MM.1S (cell line): ENCODE measurements at regions not wholly inside any gene's neighbourhood (a gene's known extent, or its start where the extent isn't known, plus 50 kb on each side); places are given as distances from the start of the nearest gene placed in this dataset.

Experiments
- DNase-seq: peaks from one replicate; pipeline ENCODE4 v3.0.0-alpha.2; 2015
- H2AFZ ChIP-seq: fragments of 300-600 bp; sonication (generic); 2 replicates; pipeline ENCODE4 v1.6.0; 2016; ENCODE audit warnings: antibody characterized with exemption, low read length
- H3F3A ChIP-seq: fragments of 300-600 bp; sonication (generic); 2 replicates; pipeline ENCODE4 v1.6.1; 2016; ENCODE audit warnings: mild to moderate bottlenecking, antibody characterized with exemption, low read length, moderate library complexity, mixed read lengths; ENCODE audit not compliant: insufficient read depth
- H3K27ac ChIP-seq: fragments of 300-600 bp; sonication (generic); 2 replicates; pipeline ENCODE4 v1.5.1; 2016; ENCODE audit warnings: mild to moderate bottlenecking, low read length
- H3K27me3 ChIP-seq: fragments of 300-600 bp; sonication (generic); replicated peaks from 2 replicates; pipeline ENCODE4 v1.6.0; 2016; ENCODE audit warnings: low read length; ENCODE audit not compliant: insufficient read depth
- H3K36me3 ChIP-seq: fragments of 300-600 bp; sonication (generic); replicated peaks from 2 replicates; pipeline ENCODE4 v1.6.1; 2016; ENCODE audit warnings: mild to moderate bottlenecking, low read length, mixed read lengths; ENCODE audit not compliant: insufficient read depth
- H3K4me1 ChIP-seq: fragments of 300-600 bp; sonication (generic); 2 replicates; pipeline ENCODE4 v1.6.1; 2016; ENCODE audit warnings: low read length, mixed read lengths
- H3K4me2 ChIP-seq: fragments of 300-600 bp; sonication (generic); 2 replicates; pipeline ENCODE4 v1.6.0; 2016; ENCODE audit warnings: low read depth, low read length
- H3K4me3 ChIP-seq: fragments of 300-600 bp; sonication (generic); 2 replicates; pipeline ENCODE4 v1.5.1; 2016; ENCODE audit warnings: low read length, mixed read lengths
- H3K79me2 ChIP-seq: fragments of 300-600 bp; sonication (generic); 2 replicates; pipeline ENCODE4 v1.6.1; 2016; ENCODE audit warnings: mixed run types, low read length, mixed read lengths
- H3K9ac ChIP-seq: fragments of 300-600 bp; sonication (generic); 2 replicates; pipeline ENCODE4 v1.6.1; 2016; ENCODE audit warnings: low read length, mixed read lengths
- H3K9me2 ChIP-seq: fragments of 300-600 bp; sonication (generic); replicated peaks from 2 replicates; pipeline ENCODE4 v1.6.1; 2016; ENCODE audit warnings: mild to moderate bottlenecking, low read length, mixed read lengths; ENCODE audit not compliant: insufficient read depth
- H3K9me3 ChIP-seq: fragments of 300-600 bp; sonication (generic); replicated peaks from 2 replicates; pipeline ENCODE4 v1.6.1; 2016; ENCODE audit warnings: mild to moderate bottlenecking, low read length, mixed read lengths; ENCODE audit not compliant: insufficient read depth
- H4K20me1 ChIP-seq: fragments of 300-600 bp; sonication (generic); 2 replicates; pipeline ENCODE4 v1.6.1; 2016; ENCODE audit warnings: mild to moderate bottlenecking, low read length, moderate library complexity, mixed read lengths; ENCODE audit not compliant: insufficient read depth
- EZH2 ChIP-seq: fragments of 300-600 bp; sonication (generic); optimal IDR thresholded peaks from 2 replicates; pipeline ENCODE3; 2017; ENCODE audit warnings: low read depth, mild to moderate bottlenecking, antibody characterized with exemption, low read length, mixed read lengths
- EZH2phosphoT487 ChIP-seq: fragments of 300-600 bp; sonication (generic); IDR thresholded peaks from 2 replicates; pipeline ENCODE4 v1.6.1; 2018; ENCODE audit warnings: antibody characterized with exemption, low read length
- TF ChIP-seq, protein P1 (sequence below): fragments of 300-600 bp; sonication (generic); IDR thresholded peaks from 2 replicates; pipeline ENCODE4 v1.5.1; 2016; ENCODE audit warnings: antibody characterized with exemption, low read length, mixed read lengths

DNA sequence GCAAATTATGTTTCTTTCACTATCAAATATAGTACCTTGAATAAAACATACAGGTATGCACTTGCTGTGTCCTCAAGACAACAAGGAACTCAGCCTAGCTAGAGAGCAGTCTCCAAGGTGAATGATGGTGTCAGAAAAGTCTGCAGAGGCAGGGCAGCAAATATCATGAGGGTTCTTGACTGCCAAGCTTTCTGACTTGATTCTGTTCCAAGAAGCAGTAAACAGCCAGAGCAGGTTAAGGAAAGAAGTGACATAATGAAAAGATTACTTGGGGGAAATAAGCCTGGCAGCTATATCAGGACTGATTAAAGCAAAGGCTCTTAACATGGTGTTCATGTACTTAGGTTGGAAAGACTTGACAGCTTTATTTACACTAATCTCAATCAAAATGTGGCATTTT lies 192.2 kb upstream of the GADL1 start:
- no peaks in the 10 kb centered on the region for H3K27me3 ChIP-seq
- no peaks in the 10 kb centered on the region for H4K20me1 ChIP-seq
- H3K4me2 ChIP-seq, result no peak overlapping the region
- H2AFZ ChIP-seq, result no peak overlapping the region
- no peaks in the 10 kb centered on the region for H3K36me3 ChIP-seq
- DNase-seq, result no peak
- no peak overlapping the region for H3K27ac ChIP-seq
- H3K4me1 ChIP-seq, result no peaks in the 10 kb centered on the region
- no peak for TF ChIP-seq EZH2phosphoT487
- TF ChIP-seq EZH2, result no peak
- TF ChIP-seq, protein P1, sequence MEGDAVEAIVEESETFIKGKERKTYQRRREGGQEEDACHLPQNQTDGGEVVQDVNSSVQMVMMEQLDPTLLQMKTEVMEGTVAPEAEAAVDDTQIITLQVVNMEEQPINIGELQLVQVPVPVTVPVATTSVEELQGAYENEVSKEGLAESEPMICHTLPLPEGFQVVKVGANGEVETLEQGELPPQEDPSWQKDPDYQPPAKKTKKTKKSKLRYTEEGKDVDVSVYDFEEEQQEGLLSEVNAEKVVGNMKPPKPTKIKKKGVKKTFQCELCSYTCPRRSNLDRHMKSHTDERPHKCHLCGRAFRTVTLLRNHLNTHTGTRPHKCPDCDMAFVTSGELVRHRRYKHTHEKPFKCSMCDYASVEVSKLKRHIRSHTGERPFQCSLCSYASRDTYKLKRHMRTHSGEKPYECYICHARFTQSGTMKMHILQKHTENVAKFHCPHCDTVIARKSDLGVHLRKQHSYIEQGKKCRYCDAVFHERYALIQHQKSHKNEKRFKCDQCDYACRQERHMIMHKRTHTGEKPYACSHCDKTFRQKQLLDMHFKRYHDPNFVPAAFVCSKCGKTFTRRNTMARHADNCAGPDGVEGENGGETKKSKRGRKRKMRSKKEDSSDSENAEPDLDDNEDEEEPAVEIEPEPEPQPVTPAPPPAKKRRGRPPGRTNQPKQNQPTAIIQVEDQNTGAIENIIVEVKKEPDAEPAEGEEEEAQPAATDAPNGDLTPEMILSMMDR, result no peak
- no peaks in the 10 kb centered on the region for H3F3A ChIP-seq
- no peaks in the 10 kb centered on the region for H3K79me2 ChIP-seq
- no peaks in the 10 kb centered on the region for H3K9me3 ChIP-seq
- no peak overlapping the region for H3K4me3 ChIP-seq
- H3K9ac ChIP-seq, result no peak overlapping the region
- no peaks in the 10 kb centered on the region for H3K9me2 ChIP-seq

DNA sequence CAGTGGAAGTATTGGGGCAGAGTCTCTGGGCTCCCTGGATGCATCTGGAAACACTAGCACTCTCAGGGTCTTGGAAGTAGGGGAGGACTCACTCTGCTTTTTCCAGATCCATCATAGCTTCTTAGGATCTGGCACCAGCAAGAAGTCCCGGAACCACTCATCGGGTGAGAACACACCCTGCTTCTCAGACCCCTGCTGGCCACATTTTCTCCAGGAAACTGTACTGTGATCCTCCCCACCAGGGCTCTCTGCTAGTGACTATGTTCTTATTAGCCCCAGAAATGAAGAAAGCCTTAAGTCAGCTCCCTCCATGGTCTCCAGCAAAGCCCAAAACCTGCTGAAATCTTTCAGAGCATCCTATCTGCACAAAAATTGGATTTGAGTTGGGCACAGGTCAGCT lies 197.3 kb upstream of the GADL1 start:
- Histone ChIP-seq H3K4me1 (peaks cover 6% of the 10 kb centered on the region; the same call in 1 of the 2 replicates), H3K79me2 (no peaks in the 10 kb centered on the region), H3K9me2 (no peaks in the 10 kb centered on the region), H3K27ac (no peak overlapping the region), H3K4me2 (no peak overlapping the region), H3K27me3 (no peaks in the 10 kb centered on the region), H3K9me3 (no peaks in the 10 kb centered on the region), H3K36me3 (no peaks in the 10 kb centered on the region), H2AFZ (no peak overlapping the region), H3K4me3 (no peak overlapping the region), H3F3A (no peaks in the 10 kb centered on the region), H4K20me1 (no peaks in the 10 kb centered on the region), H3K9ac (no peak overlapping the region)
- TF ChIP-seq EZH2 (no peak), EZH2phosphoT487 (no peak)
- TF ChIP-seq, protein P1, result no peak
- no peak for DNase-seq

DNA sequence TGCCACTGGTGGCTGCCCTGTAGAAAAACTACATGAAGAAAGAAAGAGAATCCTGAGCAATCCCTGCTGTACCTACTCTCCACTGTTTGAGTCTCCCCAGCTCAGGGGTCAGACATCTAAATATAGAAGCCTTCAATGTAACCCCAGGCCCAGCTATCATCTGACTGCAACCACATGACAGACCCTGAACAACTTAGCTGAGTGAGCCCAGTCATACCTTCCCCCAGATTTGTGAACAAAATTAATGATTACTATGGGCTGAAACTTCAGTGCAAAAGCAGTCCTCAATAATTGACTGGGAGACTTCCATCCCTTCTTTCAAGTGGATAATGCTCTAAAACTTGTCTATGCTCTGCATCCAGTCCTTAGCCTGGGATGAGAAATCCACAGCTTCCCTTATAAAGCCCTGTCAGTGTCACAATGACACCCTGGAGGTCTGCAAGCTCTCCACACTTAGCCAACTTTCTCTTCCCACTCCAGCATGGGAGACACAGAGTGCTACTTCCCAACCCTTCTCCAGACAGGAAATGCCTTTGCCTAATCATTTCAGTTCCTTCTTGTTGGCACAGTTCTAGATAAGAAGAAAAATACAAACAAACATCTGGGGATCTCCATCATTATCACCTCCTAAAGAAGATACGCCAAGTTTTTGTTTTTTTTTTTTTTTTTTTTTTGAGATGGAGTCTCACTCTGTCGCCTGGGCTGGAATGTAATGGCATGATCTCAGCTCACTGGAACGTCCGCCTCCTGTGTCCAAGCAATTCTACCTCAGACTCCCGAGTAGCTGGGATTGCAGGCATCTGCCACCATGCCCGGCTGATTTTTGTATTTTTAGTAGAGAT lies 198.5 kb upstream of the GADL1 start:
- DNase-seq, result no peak

More for the DNA sequence above, 198.5 kb upstream of the GADL1 start:
- H3K36me3 ChIP-seq, result no peaks in the 10 kb centered on the region
- H4K20me1 ChIP-seq, result no peaks in the 10 kb centered on the region
- H3K4me2 ChIP-seq, result no peak overlapping the region
- H3K27ac ChIP-seq, result no peak overlapping the region
- H3F3A ChIP-seq, result no peaks in the 10 kb centered on the region
- H3K9me2 ChIP-seq, result no peaks in the 10 kb centered on the region
- no peaks in the 10 kb centered on the region for H3K79me2 ChIP-seq
- no peaks in the 10 kb centered on the region for H3K9me3 ChIP-seq
- H3K9ac ChIP-seq, result no peak overlapping the region
- no peak for TF ChIP-seq EZH2
- no peak for TF ChIP-seq EZH2phosphoT487
- TF ChIP-seq, protein P1, result no peak
- peaks cover 11% of the 10 kb centered on the region; the same call in 1 of the 2 replicates for H3K4me1 ChIP-seq
- no peak overlapping the region for H3K4me3 ChIP-seq
- H2AFZ ChIP-seq, result no peak overlapping the region
- H3K27me3 ChIP-seq, result no peaks in the 10 kb centered on the region
